DOHH2 (cell line): ENCODE measurements at regions not wholly inside any gene's neighbourhood (a gene's known extent, or its start where the extent isn't known, plus 50 kb on each side); places are given as distances from the start of the nearest gene placed in this dataset.

Experiments
- EZH2phosphoT487 ChIP-seq: fragments of 200-600 bp; sonication (generic); IDR thresholded peaks from 2 replicates; pipeline ENCODE4 v1.6.1; 2017; ENCODE audit warnings: borderline replicate concordance, mild to moderate bottlenecking, antibody characterized with exemption, low read length, moderate library complexity, mixed read lengths
- TF ChIP-seq, protein P1 (sequence below): fragments of 200-600 bp; sonication (generic); IDR thresholded peaks from one replicate; pipeline ENCODE4 v1.5.1; 2014; ENCODE audit warnings: antibody characterized with exemption, mild to moderate bottlenecking, low read depth, low read length; ENCODE audit not compliant: poor library complexity, severe bottlenecking

DNA sequence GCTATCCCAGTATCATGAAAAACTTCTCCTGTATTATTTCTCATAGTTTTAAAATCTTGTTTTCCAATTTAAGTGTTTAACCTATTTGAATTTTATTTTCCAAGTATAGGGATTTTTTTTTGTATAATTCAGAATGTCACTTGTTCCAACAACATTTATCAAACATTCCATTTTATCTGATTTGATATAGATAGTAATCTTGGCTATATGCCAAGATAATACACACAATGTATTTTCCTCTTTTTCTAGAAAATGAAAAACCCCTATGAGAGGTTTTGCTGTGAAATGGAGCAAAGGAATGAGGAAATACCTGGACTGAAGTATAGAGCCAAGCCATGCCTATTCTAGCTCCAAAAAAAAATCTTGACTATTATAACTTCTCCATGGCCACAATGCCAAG lies 628.9 kb downstream of the HTR1B start:
- TF ChIP-seq, protein P1, sequence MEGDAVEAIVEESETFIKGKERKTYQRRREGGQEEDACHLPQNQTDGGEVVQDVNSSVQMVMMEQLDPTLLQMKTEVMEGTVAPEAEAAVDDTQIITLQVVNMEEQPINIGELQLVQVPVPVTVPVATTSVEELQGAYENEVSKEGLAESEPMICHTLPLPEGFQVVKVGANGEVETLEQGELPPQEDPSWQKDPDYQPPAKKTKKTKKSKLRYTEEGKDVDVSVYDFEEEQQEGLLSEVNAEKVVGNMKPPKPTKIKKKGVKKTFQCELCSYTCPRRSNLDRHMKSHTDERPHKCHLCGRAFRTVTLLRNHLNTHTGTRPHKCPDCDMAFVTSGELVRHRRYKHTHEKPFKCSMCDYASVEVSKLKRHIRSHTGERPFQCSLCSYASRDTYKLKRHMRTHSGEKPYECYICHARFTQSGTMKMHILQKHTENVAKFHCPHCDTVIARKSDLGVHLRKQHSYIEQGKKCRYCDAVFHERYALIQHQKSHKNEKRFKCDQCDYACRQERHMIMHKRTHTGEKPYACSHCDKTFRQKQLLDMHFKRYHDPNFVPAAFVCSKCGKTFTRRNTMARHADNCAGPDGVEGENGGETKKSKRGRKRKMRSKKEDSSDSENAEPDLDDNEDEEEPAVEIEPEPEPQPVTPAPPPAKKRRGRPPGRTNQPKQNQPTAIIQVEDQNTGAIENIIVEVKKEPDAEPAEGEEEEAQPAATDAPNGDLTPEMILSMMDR = no peak
- TF ChIP-seq EZH2phosphoT487 = no peak
